HL-60 (cell line): ENCODE measurements at regions not wholly inside any gene's neighbourhood (a gene's known extent, or its start where the extent isn't known, plus 50 kb on each side); places are given as distances from the start of the nearest gene placed in this dataset.

Experiments
- CTCF ChIP-seq: IDR thresholded peaks from one replicate; pipeline ENCODE4 v1.5.1; 2011; ENCODE audit warnings: low read length, control low read depth, inconsistent platforms; ENCODE audit not compliant: insufficient read depth
- GABPA ChIP-seq: IDR thresholded peaks from 2 replicates; pipeline ENCODE4 v1.6.1; 2012; ENCODE audit warnings: low read depth
- POLR2AphosphoS5 ChIP-seq: IDR thresholded peaks from 2 replicates; pipeline ENCODE4 v1.6.1; 2012; ENCODE audit warnings: low read depth
- REST ChIP-seq: IDR thresholded peaks from 2 replicates; pipeline ENCODE4 v1.6.1; 2012; ENCODE audit warnings: low read depth; ENCODE audit not compliant: insufficient replicate concordance
- SPI1 ChIP-seq: IDR thresholded peaks from 2 replicates; pipeline ENCODE4 v1.6.1; 2012; ENCODE audit warnings: low read depth, mild to moderate bottlenecking, borderline replicate concordance

- TF ChIP-seq CTCF (no peak), POLR2AphosphoS5 (no peak), SPI1 (no peak), GABPA (no peak), REST (no peak)
Observed at GRCh38 chr22:45097061-45097460, 66.7 kb upstream of the NUP50 start.
